ENCODE measurements at regions not wholly inside any gene's neighbourhood (a gene's known extent, or its start where the extent isn't known, plus 50 kb on each side); places are given as distances from the start of the nearest gene placed in this dataset.

GRCh38 chr5:67610186-67610912 is 413.8 kb upstream of the CD180 start:
- no peak for TF ChIP-seq POLR2AphosphoS5 (IDR thresholded peaks at IDR 0.05; ENCODE audit: low read depth, low read length)
- no peak for TF ChIP-seq TAF1 (IDR thresholded peaks at IDR 0.05; ENCODE audit: borderline replicate concordance, insufficient read depth, low read length)
- no peak for TF ChIP-seq REST (IDR thresholded peaks at IDR 0.05; ENCODE audit: insufficient read depth in 1 of 2, low read depth in 2 of 2, low read length in 2 of 2)
- TF ChIP-seq SIN3A (IDR thresholded peaks at IDR 0.05; ENCODE audit: borderline replicate concordance, insufficient read depth, low read length), result no peak
- no peak for TF ChIP-seq FOXP2 (optimal IDR thresholded peaks at IDR 0.05; ENCODE audit: borderline replicate concordance, extremely low read depth, extremely low read length, insufficient read depth)

All from PFSK-1 (cell line).